KMS-11 (cell line): ENCODE measurements at regions not wholly inside any gene's neighbourhood (a gene's known extent, or its start where the extent isn't known, plus 50 kb on each side); places are given as distances from the start of the nearest gene placed in this dataset.

ENCODE experiments used
- H2AFZ ChIP-seq: fragments of 200-600 bp; sonication (generic); 2 replicates; pipeline ENCODE4 v1.6.1; 2016; ENCODE audit warnings: antibody characterized with exemption, mixed run types, low read depth
- H3K27ac ChIP-seq: fragments of 200-600 bp; sonication (generic); 2 replicates; pipeline ENCODE4 v1.6.1; 2016; ENCODE audit warnings: mild to moderate bottlenecking, mixed run types
- H3K27me3 ChIP-seq: fragments of 200-600 bp; sonication (generic); 2 replicates; pipeline ENCODE4 v1.6.1; 2017; ENCODE audit warnings: mild to moderate bottlenecking, low read depth, mixed run types, moderate library complexity; ENCODE audit not compliant: insufficient read depth
- H3K36me3 ChIP-seq: fragments of 200-600 bp; sonication (generic); 2 replicates; pipeline ENCODE4 v1.6.1; 2017; ENCODE audit warnings: mild to moderate bottlenecking, mixed run types; ENCODE audit not compliant: insufficient read depth
- H3K4me1 ChIP-seq: fragments of 200-600 bp; sonication (generic); 2 replicates; pipeline ENCODE4 v1.6.1; 2016; ENCODE audit warnings: mild to moderate bottlenecking, low read depth, mixed run types; ENCODE audit not compliant: poor library complexity, severe bottlenecking
- H3K4me2 ChIP-seq: fragments of 200-600 bp; sonication (generic); 2 replicates; pipeline ENCODE4 v1.7.0; 2016; ENCODE audit warnings: mild to moderate bottlenecking, mixed run types
- H3K4me3 ChIP-seq: fragments of 200-600 bp; sonication (generic); IDR thresholded peaks from 2 replicates; pipeline ENCODE4 v1.6.1; 2017; ENCODE audit warnings: low read depth, low read length, mixed read lengths; ENCODE audit not compliant: insufficient read depth
- H3K79me2 ChIP-seq: fragments of 200-600 bp; sonication (generic); 2 replicates; pipeline ENCODE4 v1.6.1; 2016; ENCODE audit warnings: low read depth, mixed run types; ENCODE audit not compliant: insufficient read depth
- H3K9ac ChIP-seq: fragments of 200-600 bp; sonication (generic); 2 replicates; pipeline ENCODE4 v1.6.1; 2016; ENCODE audit warnings: mild to moderate bottlenecking, mixed run types
- H4K20me1 ChIP-seq: fragments of 200-600 bp; sonication (generic); 2 replicates; pipeline ENCODE4 v1.6.1; 2016; ENCODE audit warnings: mild to moderate bottlenecking, mixed run types; ENCODE audit not compliant: insufficient read depth
- CTCF ChIP-seq: fragments of 200-600 bp; sonication (generic); conservative IDR thresholded peaks from 2 replicates; pipeline ENCODE4 v1.6.1; 2017; ENCODE audit warnings: low read depth, mild to moderate bottlenecking, antibody characterized with exemption, low read length, moderate library complexity, mixed read lengths

DNA sequence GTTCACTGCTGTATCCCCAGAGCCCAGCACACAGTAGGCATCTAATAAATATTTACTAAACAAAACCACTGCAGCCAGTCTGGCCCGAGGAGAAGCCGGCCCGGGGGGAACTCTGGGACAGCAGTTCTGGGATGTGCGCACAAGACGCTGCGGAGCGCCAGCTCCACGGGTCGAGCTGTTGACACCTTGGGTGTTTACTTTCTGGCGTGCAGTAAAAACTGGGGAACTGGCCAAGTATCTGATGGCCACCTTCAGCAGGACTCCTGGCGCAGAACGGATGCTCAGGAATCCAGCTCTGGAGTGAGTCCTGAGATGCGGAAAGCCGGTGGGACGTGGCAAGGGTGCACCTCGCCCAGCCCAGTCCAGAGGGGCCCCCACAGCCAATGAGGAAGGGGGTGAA, 65.6 kb downstream of the NCOR2 start:
- no peak overlapping the region for H3K27ac ChIP-seq
- no peak overlapping the region for H3K4me3 ChIP-seq
- no peaks in the 10 kb centered on the region for H3K4me1 ChIP-seq
- 0 out of 2 replicates have a peak, but pooled peaks cover 4% of the 10 kb centered on the region for H4K20me1 ChIP-seq
- H2AFZ ChIP-seq, result no peak overlapping the region
- H3K27me3 ChIP-seq, result no peaks in the 10 kb centered on the region
- H3K4me2 ChIP-seq, result no peak overlapping the region
- no peaks in the 10 kb centered on the region for H3K36me3 ChIP-seq
- no peaks in the 10 kb centered on the region; the same call in 1 of the 2 replicates for H3K79me2 ChIP-seq
- TF ChIP-seq CTCF, result no peak
- H3K9ac ChIP-seq, result no peak overlapping the region

GRCh38 chr12:124501112-124501561, 66.3 kb downstream of the NCOR2 start:
- Histone ChIP-seq H3K9ac (no peak overlapping the region), H3K79me2 (no peaks in the 10 kb centered on the region; the same call in 1 of the 2 replicates), H3K4me3 (no peak overlapping the region), H3K36me3 (no peaks in the 10 kb centered on the region), H3K27me3 (no peaks in the 10 kb centered on the region), H3K4me2 (no peak overlapping the region), H2AFZ (no peak overlapping the region), H3K4me1 (no peaks in the 10 kb centered on the region), H3K27ac (no peak overlapping the region), H4K20me1 (0 out of 2 replicates have a peak, but pooled peaks cover 4% of the 10 kb centered on the region)
- no peak for TF ChIP-seq CTCF

DNA sequence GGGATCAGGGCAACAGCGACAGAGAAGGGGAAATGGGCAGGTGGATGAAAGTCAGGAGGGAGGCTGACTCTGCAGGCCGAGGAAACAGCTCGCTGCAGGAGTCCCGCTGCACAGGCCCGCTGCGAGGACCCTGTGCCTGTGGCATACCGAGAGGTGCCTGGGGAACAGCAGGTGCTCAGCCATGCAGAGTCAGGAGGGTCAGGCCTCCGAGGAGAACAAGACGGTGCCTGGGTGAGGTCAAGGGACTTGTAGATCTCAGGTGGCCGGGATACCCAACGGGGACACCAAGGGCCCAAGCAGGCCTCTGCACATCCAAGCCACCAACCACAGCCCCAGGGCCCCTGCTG, 67.5 kb downstream of the NCOR2 start:
- Histone ChIP-seq H3K4me3 (no peak overlapping the region), H3K27me3 (no peaks in the 10 kb centered on the region), H2AFZ (no peak overlapping the region), H3K9ac (no peak overlapping the region), H3K79me2 (no peaks in the 10 kb centered on the region; the same call in 1 of the 2 replicates), H3K36me3 (no peaks in the 10 kb centered on the region), H3K27ac (no peak overlapping the region), H3K4me1 (no peaks in the 10 kb centered on the region), H3K4me2 (no peak overlapping the region), H4K20me1 (0 out of 2 replicates have a peak, but pooled peaks cover 4% of the 10 kb centered on the region)
- TF ChIP-seq CTCF, result no peak

GRCh38 chr12:124499190-124499753, 68.1 kb downstream of the NCOR2 start:
- no peak overlapping the region for H2AFZ ChIP-seq
- H3K27me3 ChIP-seq, result no peaks in the 10 kb centered on the region
- 0 out of 2 replicates have a peak, but pooled peaks cover 4% of the 10 kb centered on the region for H4K20me1 ChIP-seq
- H3K4me2 ChIP-seq, result no peak overlapping the region
- no peaks in the 10 kb centered on the region for H3K4me1 ChIP-seq
- H3K9ac ChIP-seq, result no peak overlapping the region
- no peak overlapping the region for H3K27ac ChIP-seq
- no peaks in the 10 kb centered on the region for H3K36me3 ChIP-seq
- no peaks in the 10 kb centered on the region; the same call in 1 of the 2 replicates for H3K79me2 ChIP-seq
- H3K4me3 ChIP-seq, result no peak overlapping the region
- no peak for TF ChIP-seq CTCF
